RWPE1 (cell line): ENCODE measurements at regions not wholly inside any gene's neighbourhood (a gene's known extent, or its start where the extent isn't known, plus 50 kb on each side); places are given as distances from the start of the nearest gene placed in this dataset.

Experiments used
- CTCF ChIA-PET: fragments of 350-600 bp; sonication (Branson Sonifier 250); formaldehyde crosslinking; extraction: SDS; loops from one replicate; lab custom pipeline; 2021; lab: Yijun Ruan, JAX
- POLR2A ChIA-PET: fragments of 400-600 bp; formaldehyde crosslinking; extraction: SDS; loops from one replicate; lab custom pipeline; 2020; ENCODE audit warnings: antibody characterized with exemption; ENCODE audit not compliant: low non-redundant PET; lab: Yijun Ruan, JAX
- DNase-seq: peaks from one replicate; pipeline ENCODE4 v3.0.0; 2012; ENCODE audit warnings: low spot score
- H3K27ac ChIP-seq: fragments of 450-650 bp; 2 replicates; pipeline ENCODE4 v1.5.1; 2017
- CTCF ChIP-seq: fragments of 450-650 bp; conservative IDR thresholded peaks from 2 replicates; pipeline ENCODE4 v1.5.1; 2017; ENCODE audit warnings: low read depth, mild to moderate bottlenecking

DNA sequence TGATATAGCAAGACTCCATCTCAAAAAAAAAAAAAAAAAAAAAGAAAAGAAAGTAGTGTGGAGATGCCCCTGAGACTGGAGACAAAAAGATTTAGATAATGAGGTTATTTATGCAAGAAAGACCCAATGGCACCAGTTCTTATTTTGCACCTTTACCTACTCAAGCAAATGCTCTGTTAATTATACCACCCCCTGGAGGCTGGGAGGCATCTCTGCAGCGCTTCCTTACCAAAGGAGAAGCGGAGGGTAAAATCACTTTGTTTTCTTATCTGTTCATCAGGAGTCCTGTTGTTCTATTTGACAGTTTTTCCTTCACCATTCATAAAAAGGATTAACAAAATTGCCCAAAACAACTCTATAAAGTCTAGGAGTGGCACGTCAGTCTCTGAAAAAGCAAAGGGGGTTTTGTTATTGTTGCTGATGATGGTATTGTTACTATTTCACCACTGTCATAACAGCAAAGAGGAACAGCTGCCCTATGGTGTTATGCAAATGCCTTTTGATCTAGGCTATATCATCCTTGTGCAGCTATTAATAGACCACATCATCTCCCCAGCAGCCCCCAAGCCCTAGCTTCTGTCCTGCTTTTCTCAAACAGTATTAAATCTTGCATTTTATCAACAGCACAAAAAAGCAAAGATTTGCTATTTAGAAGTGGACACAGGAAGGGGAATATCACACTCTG, 174.0 kb downstream of the PALM2AKAP2 start:
- CTCF ChIA-PET, result no interaction called here
- TF ChIP-seq CTCF, result no peak
- DNase-seq, result no peak
- POLR2A ChIA-PET, result no interaction called here
- H3K27ac ChIP-seq, result no peak overlapping the region

- TF ChIP-seq CTCF, result no peak
- no peak for DNase-seq
- H3K27ac ChIP-seq, result no peak overlapping the region
- POLR2A ChIA-PET, result no interaction called here
- CTCF ChIA-PET, result interaction anchor here (0.5 to 0.6 kb wide), 2 partner anchors 380 to 1468 kb away, joined by 3 to 4 read pairs; no protein-coding TSS in a partner anchor
Measured at GRCh38 chr9:109956717-109957440, 176.9 kb downstream of the PALM2AKAP2 start.

GRCh38 chr9:109959679-109960078, 179.7 kb downstream of the PALM2AKAP2 start:
- CTCF ChIA-PET, result interaction anchor here (0.6 kb wide), 1 partner anchor 72 kb away, joined by 3 read pairs; no protein-coding TSS in a partner anchor

DNA sequence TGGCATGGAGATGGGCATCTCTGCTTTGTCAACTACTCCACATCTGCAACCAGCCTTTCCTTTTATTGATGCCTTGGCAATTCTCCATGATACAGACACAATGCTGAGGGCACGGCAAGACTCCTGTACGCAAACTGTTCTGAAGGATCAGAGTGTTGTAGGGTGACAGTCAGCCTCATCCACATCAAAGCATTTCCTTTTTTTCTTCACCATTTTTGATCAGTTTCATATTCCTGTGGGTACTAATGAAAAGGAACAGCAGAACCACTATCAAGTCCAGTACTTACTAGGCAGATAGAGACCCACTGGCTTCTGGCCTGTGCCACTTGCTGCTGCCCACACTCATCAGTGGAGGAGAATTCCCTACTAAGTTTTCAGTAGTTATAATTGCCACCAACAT, 181.6 kb downstream of the PALM2AKAP2 start:
- no peak overlapping the region for H3K27ac ChIP-seq
- no peak for DNase-seq
- POLR2A ChIA-PET, result interaction anchor here (0.5 kb wide), 1 partner anchor 1499 kb away, joined by 3 read pairs; no protein-coding TSS in a partner anchor

More at GRCh38 chr9:109959679-109960078, 179.7 kb downstream of the PALM2AKAP2 start:
- TF ChIP-seq CTCF, result no peak
- no peak for DNase-seq
- POLR2A ChIA-PET, result no interaction called here
- no peak overlapping the region for H3K27ac ChIP-seq

DNA sequence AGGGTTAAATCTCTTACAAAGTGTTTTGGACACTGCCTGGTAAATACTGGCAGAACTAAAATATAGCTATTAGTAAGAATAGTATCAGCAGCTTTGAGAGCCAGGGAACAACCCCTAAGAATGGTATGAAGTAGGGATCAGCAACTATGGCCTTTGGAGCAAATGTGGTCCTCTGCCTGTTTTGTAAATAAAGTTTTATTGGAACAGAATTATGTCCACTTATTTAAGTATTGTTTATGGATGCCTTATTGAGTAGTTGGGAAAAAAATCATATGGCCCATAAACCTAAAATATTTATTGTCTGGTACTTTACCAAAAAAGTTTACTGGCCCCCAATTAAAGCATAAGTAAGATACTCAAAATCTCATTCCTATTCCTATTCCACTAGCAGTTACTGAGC, 182.2 kb downstream of the PALM2AKAP2 start:
- no peak for DNase-seq
- H3K27ac ChIP-seq, result no peak overlapping the region
- CTCF ChIA-PET, result no interaction called here
- POLR2A ChIA-PET, result no interaction called here
- TF ChIP-seq CTCF, result no peak

More for the DNA sequence above, 181.6 kb downstream of the PALM2AKAP2 start:
- no peak for TF ChIP-seq CTCF
- CTCF ChIA-PET, result no interaction called here

GRCh38 chr9:109963079-109963478, 183.1 kb downstream of the PALM2AKAP2 start:
- CTCF ChIA-PET, result no interaction called here
- H3K27ac ChIP-seq, result no peak overlapping the region
- TF ChIP-seq CTCF, result no peak
- no peak for DNase-seq
- POLR2A ChIA-PET, result no interaction called here
